MG63 (cell line): ENCODE measurements at regions not wholly inside any gene's neighbourhood (a gene's known extent, or its start where the extent isn't known, plus 50 kb on each side); places are given as distances from the start of the nearest gene placed in this dataset.

Experiments used
- DNase-seq: peaks from one replicate; pipeline ENCODE4 v3.0.0-alpha.2; 2020
- H3K27me3 ChIP-seq: fragments of 250-450 bp; sonication (Bioruptor Pico); 2 replicates; pipeline ENCODE4 v1.5.1; 2020; ENCODE audit warnings: mild to moderate bottlenecking, moderate library complexity
- H3K36me3 ChIP-seq: fragments of 250-450 bp; sonication (Bioruptor Pico); 2 replicates; pipeline ENCODE4 v1.5.1; 2020; ENCODE audit warnings: mild to moderate bottlenecking, moderate library complexity
- H3K4me3 ChIP-seq: fragments of 250-450 bp; sonication (Bioruptor Pico); 2 replicates; pipeline ENCODE4 v1.5.1; 2020; ENCODE audit warnings: mild to moderate bottlenecking, moderate library complexity
- H3K9me3 ChIP-seq: fragments of 250-450 bp; sonication (Bioruptor Pico); 2 replicates; pipeline ENCODE4 v1.5.1; 2020; ENCODE audit warnings: mild to moderate bottlenecking, moderate library complexity

- DNase-seq = no peak
- Histone ChIP-seq H3K4me3 (no peak overlapping the region), H3K36me3 (no peaks in the 10 kb centered on the region), H3K9me3 (no peaks in the 10 kb centered on the region), H3K27me3 (no peaks in the 10 kb centered on the region)
Observed at GRCh38 chr7:20032741-20033140, 184.4 kb downstream of the MACC1 start.

GRCh38 chr7:20030915-20031362 is 186.2 kb downstream of the MACC1 start:
- no peak overlapping the region for H3K4me3 ChIP-seq
- no peaks in the 10 kb centered on the region for H3K27me3 ChIP-seq
- no peak for DNase-seq
- no peaks in the 10 kb centered on the region for H3K9me3 ChIP-seq
- no peaks in the 10 kb centered on the region for H3K36me3 ChIP-seq

- H3K9me3 ChIP-seq = no peaks in the 10 kb centered on the region
- H3K36me3 ChIP-seq = no peaks in the 10 kb centered on the region
- DNase-seq = no peak
- H3K4me3 ChIP-seq = no peak overlapping the region
- no peaks in the 10 kb centered on the region for H3K27me3 ChIP-seq
Observed at GRCh38 chr7:20030417-20030816, 186.8 kb downstream of the MACC1 start.

GRCh38 chr7:20026762-20027161 is 190.4 kb downstream of the MACC1 start:
- H3K9me3 ChIP-seq = no peaks in the 10 kb centered on the region
- DNase-seq = no peak
- H3K27me3 ChIP-seq = no peaks in the 10 kb centered on the region
- no peaks in the 10 kb centered on the region for H3K36me3 ChIP-seq
- no peak overlapping the region for H3K4me3 ChIP-seq

- Histone ChIP-seq H3K4me3 (no peak overlapping the region), H3K36me3 (no peaks in the 10 kb centered on the region), H3K27me3 (no peaks in the 10 kb centered on the region), H3K9me3 (0 out of 2 replicates have a peak, but pooled peaks cover 5% of the 10 kb centered on the region)
- no peak for DNase-seq
Observed at GRCh38 chr7:20021831-20022230, 195.4 kb downstream of the MACC1 start.

GRCh38 chr7:20021066-20021465 is 196.1 kb downstream of the MACC1 start:
- Histone ChIP-seq H3K4me3 (no peak overlapping the region), H3K9me3 (0 out of 2 replicates have a peak, but pooled peaks cover 5% of the 10 kb centered on the region), H3K36me3 (no peaks in the 10 kb centered on the region), H3K27me3 (no peaks in the 10 kb centered on the region)
- no peak for DNase-seq

GRCh38 chr7:20019757-20020432 is 197.3 kb downstream of the MACC1 start:
- DNase-seq = no peak
- Histone ChIP-seq H3K4me3 (no peak overlapping the region), H3K9me3 (0 out of 2 replicates have a peak, but pooled peaks cover 5% of the 10 kb centered on the region), H3K36me3 (no peaks in the 10 kb centered on the region), H3K27me3 (no peaks in the 10 kb centered on the region)

- Histone ChIP-seq H3K36me3 (no peaks in the 10 kb centered on the region), H3K4me3 (no peak overlapping the region), H3K9me3 (0 out of 2 replicates have a peak, but pooled peaks cover 5% of the 10 kb centered on the region), H3K27me3 (no peaks in the 10 kb centered on the region)
- no peak for DNase-seq
Observed at GRCh38 chr7:20016669-20017068, 200.5 kb downstream of the MACC1 start.

- Histone ChIP-seq H3K4me3 (no peak overlapping the region), H3K27me3 (no peaks in the 10 kb centered on the region), H3K9me3 (no peaks in the 10 kb centered on the region), H3K36me3 (no peaks in the 10 kb centered on the region)
- no peak for DNase-seq
Observed at GRCh38 chr7:20013536-20013935, 203.6 kb downstream of the MACC1 start.

GRCh38 chr7:20012100-20012499 is 205.1 kb downstream of the MACC1 start:
- no peak for DNase-seq
- no peaks in the 10 kb centered on the region for H3K36me3 ChIP-seq
- H3K4me3 ChIP-seq = no peak overlapping the region
- no peaks in the 10 kb centered on the region for H3K27me3 ChIP-seq
- no peaks in the 10 kb centered on the region for H3K9me3 ChIP-seq

GRCh38 chr7:20010877-20011276 is 206.3 kb downstream of the MACC1 start:
- H3K36me3 ChIP-seq = no peaks in the 10 kb centered on the region
- H3K4me3 ChIP-seq = no peak overlapping the region
- no peaks in the 10 kb centered on the region for H3K9me3 ChIP-seq
- H3K27me3 ChIP-seq = no peaks in the 10 kb centered on the region
- no peak for DNase-seq

- H3K4me3 ChIP-seq = no peak overlapping the region
- no peaks in the 10 kb centered on the region for H3K9me3 ChIP-seq
- DNase-seq = no peak
Observed at GRCh38 chr7:20007510-20007909, 209.7 kb downstream of the MACC1 start.

GRCh38 chr7:20005081-20005480 is 212.1 kb downstream of the MACC1 start:
- no peaks in the 10 kb centered on the region for H3K27me3 ChIP-seq
- H3K4me3 ChIP-seq = no peak overlapping the region
- H3K9me3 ChIP-seq = no peaks in the 10 kb centered on the region
- no peaks in the 10 kb centered on the region for H3K36me3 ChIP-seq
- DNase-seq = no peak

More at GRCh38 chr7:20007510-20007909, 209.7 kb downstream of the MACC1 start:
- Histone ChIP-seq H3K27me3 (no peaks in the 10 kb centered on the region), H3K36me3 (no peaks in the 10 kb centered on the region)

GRCh38 chr7:19999681-20000080 is 217.5 kb downstream of the MACC1 start:
- Histone ChIP-seq H3K9me3 (no peaks in the 10 kb centered on the region), H3K36me3 (no peaks in the 10 kb centered on the region), H3K4me3 (no peak overlapping the region), H3K27me3 (no peaks in the 10 kb centered on the region)
- DNase-seq = no peak

- Histone ChIP-seq H3K27me3 (no peaks in the 10 kb centered on the region), H3K9me3 (peaks cover 5% of the 10 kb centered on the region; the same call in 1 of the 2 replicates), H3K36me3 (no peaks in the 10 kb centered on the region), H3K4me3 (no peak overlapping the region)
- no peak for DNase-seq
Observed at GRCh38 chr7:19991936-19992335, 218.5 kb upstream of the TMEM196 start.

- H3K9me3 ChIP-seq = peaks cover 5% of the 10 kb centered on the region; the same call in 1 of the 2 replicates
- DNase-seq = no peak
- H3K27me3 ChIP-seq = no peaks in the 10 kb centered on the region
- no peaks in the 10 kb centered on the region for H3K36me3 ChIP-seq
- no peak overlapping the region for H3K4me3 ChIP-seq
Observed at GRCh38 chr7:19989906-19990305, 216.5 kb upstream of the TMEM196 start.

GRCh38 chr7:19988860-19989259 is 215.4 kb upstream of the TMEM196 start:
- H3K36me3 ChIP-seq = no peaks in the 10 kb centered on the region
- no peak for DNase-seq
- H3K9me3 ChIP-seq = peaks cover 5% of the 10 kb centered on the region; the same call in 1 of the 2 replicates
- no peaks in the 10 kb centered on the region for H3K27me3 ChIP-seq
- H3K4me3 ChIP-seq = no peak overlapping the region

- no peaks in the 10 kb centered on the region for H3K27me3 ChIP-seq
- H3K9me3 ChIP-seq = no peaks in the 10 kb centered on the region; the same call in 1 of the 2 replicates
- no peak overlapping the region for H3K4me3 ChIP-seq
- no peaks in the 10 kb centered on the region for H3K36me3 ChIP-seq
- no peak for DNase-seq
Observed at GRCh38 chr7:19984231-19984632, 210.8 kb upstream of the TMEM196 start.
